ENCODE measurements at regions not wholly inside any gene's neighbourhood (a gene's known extent, or its start where the extent isn't known, plus 50 kb on each side); places are given as distances from the start of the nearest gene placed in this dataset.

GRCh38 chr18:25873833-25874232, 216.6 kb downstream of the SS18 start:
- DNase-seq (ENCODE audit: low read depth in 2 of 2) = no peak

- no peak for DNase-seq (ENCODE audit: low read depth in 2 of 2)
These were observed 224.1 kb downstream of the SS18 start for GRCh38 chr18:25866331-25866730.

- no peak for DNase-seq (ENCODE audit: low read depth in 2 of 2)
These were observed 227.4 kb downstream of the SS18 start for GRCh38 chr18:25862881-25863600.

- DNase-seq (ENCODE audit: low read depth in 2 of 2) = no peak
These were observed 236.6 kb downstream of the SS18 start for GRCh38 chr18:25853691-25854433.

- DNase-seq (ENCODE audit: low read depth in 2 of 2) = no peak
These were observed 246.6 kb downstream of the SS18 start for GRCh38 chr18:25843791-25844190.

GRCh38 chr18:25842665-25843064, 247.7 kb downstream of the SS18 start:
- DNase-seq (ENCODE audit: low read depth in 2 of 2) = no peak

GRCh38 chr18:25834061-25834460, 256.4 kb downstream of the SS18 start:
- no peak for DNase-seq (ENCODE audit: low read depth in 2 of 2)

GRCh38 chr18:25832001-25832604, 258.3 kb downstream of the SS18 start:
- DNase-seq (ENCODE audit: low read depth in 2 of 2) = no peak

GRCh38 chr18:25831301-25831701, 259.1 kb downstream of the SS18 start:
- DNase-seq (ENCODE audit: low read depth in 2 of 2) = no peak

- no peak for DNase-seq (ENCODE audit: low read depth in 2 of 2)
These were observed 259.6 kb downstream of the SS18 start for GRCh38 chr18:25830787-25831186.

GRCh38 chr18:25827961-25828561, 262.4 kb downstream of the SS18 start:
- DNase-seq (ENCODE audit: low read depth in 2 of 2) = no peak

- DNase-seq (ENCODE audit: low read depth in 2 of 2) = no peak
These were observed 263.2 kb downstream of the SS18 start for GRCh38 chr18:25827228-25827627.

GRCh38 chr18:25826823-25827222, 263.6 kb downstream of the SS18 start:
- DNase-seq (ENCODE audit: low read depth in 2 of 2) = no peak

GRCh38 chr18:25825979-25826776, 264.2 kb downstream of the SS18 start:
- no peak for DNase-seq (ENCODE audit: low read depth in 2 of 2)

- DNase-seq (ENCODE audit: low read depth in 2 of 2) = no peak
These were observed 265.4 kb downstream of the SS18 start for GRCh38 chr18:25825056-25825455.

GRCh38 chr18:25819746-25820363, 270.6 kb downstream of the SS18 start:
- no peak for DNase-seq (ENCODE audit: low read depth in 2 of 2)

GRCh38 chr18:25818505-25818904, 271.9 kb downstream of the SS18 start:
- DNase-seq (ENCODE audit: low read depth in 2 of 2) = no peak

- no peak for DNase-seq (ENCODE audit: low read depth in 2 of 2)
These were observed 272.7 kb downstream of the SS18 start for GRCh38 chr18:25817546-25818237.

- DNase-seq (ENCODE audit: low read depth in 2 of 2) = no peak
These were observed 274.8 kb downstream of the SS18 start for GRCh38 chr18:25815659-25816058.

- no peak for DNase-seq (ENCODE audit: low read depth in 2 of 2)
These were observed 275.5 kb downstream of the SS18 start for GRCh38 chr18:25814841-25815458.

Measured in stimulated activated CD8-positive, alpha-beta memory T cell treated with anti-CD3 and anti-CD28 coated beads, Interleukin-15, amount 100 ng/mL, for 48 hours (primary cell).